Breast epithelium (tissue), 4 donors: ENCODE measurements at regions not wholly inside any gene's neighbourhood (a gene's known extent, or its start where the extent isn't known, plus 50 kb on each side); places are given as distances from the start of the nearest gene placed in this dataset.

Experiments used
- DNase-seq, 2 donors: peaks; one replicate each; pipeline ENCODE4 v3.0.0-alpha.2; 2019; ENCODE audit warnings: low spot score in 2 of 2
- H3K27ac ChIP-seq, 2 donors: fragments of 200-600 bp; sonication (generic) in 1 of 2; one replicate each; pipeline ENCODE4 v1.5.1; 2016 to 2019; ENCODE audit warnings: mild to moderate bottlenecking in 1 of 2
- H3K27me3 ChIP-seq, 2 donors: fragments of 200-600 bp; sonication (generic) in 1 of 2; one replicate each; pipeline versions ENCODE4 v1.5.1 to v1.6.0; 2017 to 2019; ENCODE audit warnings: control low read depth in 1 of 2, mild to moderate bottlenecking in 1 of 2
- H3K36me3 ChIP-seq: fragments of 200-600 bp; one replicate; pipeline ENCODE4 v1.5.1; 2019
- H3K4me1 ChIP-seq, 2 donors: fragments of 200-600 bp; sonication (generic); one replicate each; pipeline ENCODE4 v1.5.1; 2016 to 2019; ENCODE audit warnings: control low read depth in 1 of 2
- H3K4me3 ChIP-seq, 3 donors: fragments of 200-600 bp; sonication (generic); 1 replicate in 2 of 3; 2 replicates in 1 of 3; pipeline ENCODE4 v1.5.1; 2016 to 2019; ENCODE audit warnings: mild to moderate bottlenecking in 3 of 3, moderate library complexity in 2 of 3
- H3K9me3 ChIP-seq, 2 donors: fragments of 200-600 bp; sonication (generic) in 1 of 2; one replicate each; pipeline ENCODE4 v1.5.1; 2016 to 2019; ENCODE audit warnings: control low read depth in 1 of 2
- POLR2A ChIP-seq: fragments of 450-650 bp; IDR thresholded peaks from one replicate; pipeline ENCODE4 v1.6.1; 2016; ENCODE audit warnings: antibody characterized with exemption, mild to moderate bottlenecking, moderate library complexity
- POLR2AphosphoS5 ChIP-seq, 3 donors: sonication (generic); formaldehyde crosslinking; IDR thresholded peaks; one replicate each; pipeline ENCODE4 v1.6.1; 2017; ENCODE audit warnings: antibody characterized with exemption in 3 of 3
- intact Hi-C: fragments of 100-400 bp; cut with DNase I; formaldehyde crosslinking; loops from one replicate; pipeline ENCODE4 v1.15.1; 2023; ENCODE audit warnings: low total_unique reads
- TF ChIP-seq, protein P1 (sequence below), 3 donors: fragments of 450-650 bp; IDR thresholded peaks; one replicate each; pipeline ENCODE4 v1.5.1; 2016 to 2017; ENCODE audit warnings: antibody characterized with exemption in 3 of 3, mild to moderate bottlenecking in 3 of 3, moderate library complexity in 3 of 3

DNA sequence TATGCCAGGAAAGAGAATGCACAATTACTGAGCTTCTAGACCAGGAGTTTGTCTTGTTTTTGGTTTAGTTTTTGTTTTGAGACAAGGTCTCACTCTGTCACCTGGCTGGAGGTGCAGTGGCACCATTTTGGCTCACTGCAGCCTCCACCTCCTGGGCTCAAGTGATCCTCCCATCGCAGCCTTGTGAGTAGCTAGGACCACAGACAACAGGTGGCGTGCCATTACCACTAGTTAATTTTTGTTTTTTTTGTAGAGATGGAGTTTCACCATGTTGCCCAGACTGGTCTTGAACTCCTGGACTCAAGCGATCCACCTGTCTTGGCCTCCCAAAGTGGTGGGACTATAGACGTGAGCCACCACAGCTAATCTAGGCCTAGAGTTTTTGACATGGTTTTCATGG, 104.4 kb upstream of the CCDC54 start:
- Histone ChIP-seq H3K27ac (no peak overlapping the region), H3K4me1 (no peaks in the 10 kb centered on the region), H3K27me3 (no peaks in the 10 kb centered on the region), H3K4me3 (no peak overlapping the region), H3K9me3 (no peaks in the 10 kb centered on the region), H3K36me3 (no peaks in the 10 kb centered on the region)
- no peak for DNase-seq
- intact Hi-C loops = no loop called here
- TF ChIP-seq POLR2A (no peak), POLR2AphosphoS5 (IDR thresholded peaks at IDR 0.05) (no peak)
- TF ChIP-seq, protein P1, sequence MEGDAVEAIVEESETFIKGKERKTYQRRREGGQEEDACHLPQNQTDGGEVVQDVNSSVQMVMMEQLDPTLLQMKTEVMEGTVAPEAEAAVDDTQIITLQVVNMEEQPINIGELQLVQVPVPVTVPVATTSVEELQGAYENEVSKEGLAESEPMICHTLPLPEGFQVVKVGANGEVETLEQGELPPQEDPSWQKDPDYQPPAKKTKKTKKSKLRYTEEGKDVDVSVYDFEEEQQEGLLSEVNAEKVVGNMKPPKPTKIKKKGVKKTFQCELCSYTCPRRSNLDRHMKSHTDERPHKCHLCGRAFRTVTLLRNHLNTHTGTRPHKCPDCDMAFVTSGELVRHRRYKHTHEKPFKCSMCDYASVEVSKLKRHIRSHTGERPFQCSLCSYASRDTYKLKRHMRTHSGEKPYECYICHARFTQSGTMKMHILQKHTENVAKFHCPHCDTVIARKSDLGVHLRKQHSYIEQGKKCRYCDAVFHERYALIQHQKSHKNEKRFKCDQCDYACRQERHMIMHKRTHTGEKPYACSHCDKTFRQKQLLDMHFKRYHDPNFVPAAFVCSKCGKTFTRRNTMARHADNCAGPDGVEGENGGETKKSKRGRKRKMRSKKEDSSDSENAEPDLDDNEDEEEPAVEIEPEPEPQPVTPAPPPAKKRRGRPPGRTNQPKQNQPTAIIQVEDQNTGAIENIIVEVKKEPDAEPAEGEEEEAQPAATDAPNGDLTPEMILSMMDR (IDR thresholded peaks at IDR 0.05) = no peak

DNA sequence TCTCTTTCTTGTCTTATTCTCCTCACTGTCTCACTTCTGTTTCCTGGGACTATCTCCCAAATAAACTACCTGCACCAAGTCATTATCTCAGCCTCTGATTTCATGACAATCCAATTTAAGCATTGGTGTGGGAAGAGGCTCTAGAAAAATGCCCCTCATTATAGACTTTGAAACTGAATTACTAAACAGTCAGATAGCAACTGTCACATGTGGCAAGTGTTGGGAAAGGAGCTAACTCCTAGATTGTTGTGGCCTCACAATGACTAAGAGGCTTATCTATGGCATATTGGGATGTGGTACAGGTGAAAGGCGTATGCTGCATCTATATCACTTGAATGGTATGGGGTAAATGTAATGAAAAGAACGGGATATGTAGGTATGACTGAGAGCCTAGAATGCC, 103.5 kb upstream of the CCDC54 start:
- intact Hi-C loops = no loop called here
- no peak for TF ChIP-seq POLR2A
- TF ChIP-seq POLR2AphosphoS5 (IDR thresholded peaks at IDR 0.05) = no peak
- TF ChIP-seq, protein P1 (IDR thresholded peaks at IDR 0.05) = no peak
- H3K4me1 ChIP-seq = no peaks in the 10 kb centered on the region
- H3K9me3 ChIP-seq = no peaks in the 10 kb centered on the region
- DNase-seq = no peak
- H3K4me3 ChIP-seq = no peak overlapping the region
- H3K36me3 ChIP-seq = no peaks in the 10 kb centered on the region
- no peak overlapping the region for H3K27ac ChIP-seq
- H3K27me3 ChIP-seq = no peaks in the 10 kb centered on the region

DNA sequence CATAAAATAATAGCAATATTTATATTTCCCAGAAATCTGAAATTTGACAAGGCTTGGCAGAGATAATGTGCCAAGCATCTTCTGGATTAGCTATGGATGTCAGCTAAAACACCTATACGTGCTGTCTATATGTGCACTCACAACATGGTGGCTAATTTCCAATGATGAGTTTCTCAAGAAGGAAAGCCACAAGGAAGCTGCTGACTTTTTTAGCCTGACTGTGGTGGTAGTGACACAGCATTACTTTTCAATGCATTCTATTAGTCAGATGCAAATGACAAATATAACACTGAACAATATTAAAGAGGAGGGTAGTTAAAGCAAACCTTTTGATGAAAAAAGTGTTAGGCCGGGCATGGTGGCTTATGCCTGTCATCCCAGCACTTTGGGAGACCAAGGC, 101.7 kb upstream of the CCDC54 start:
- TF ChIP-seq, protein P1 (IDR thresholded peaks at IDR 0.05) = no peak
- TF ChIP-seq POLR2A (no peak), POLR2AphosphoS5 (IDR thresholded peaks at IDR 0.05) (no peak)
- H3K4me3 ChIP-seq = no peak overlapping the region
- no peaks in the 10 kb centered on the region for H3K9me3 ChIP-seq
- no peaks in the 10 kb centered on the region for H3K36me3 ChIP-seq
- intact Hi-C loops = no loop called here
- no peaks in the 10 kb centered on the region for H3K4me1 ChIP-seq
- no peaks in the 10 kb centered on the region for H3K27me3 ChIP-seq
- no peak overlapping the region for H3K27ac ChIP-seq
- no peak for DNase-seq

DNA sequence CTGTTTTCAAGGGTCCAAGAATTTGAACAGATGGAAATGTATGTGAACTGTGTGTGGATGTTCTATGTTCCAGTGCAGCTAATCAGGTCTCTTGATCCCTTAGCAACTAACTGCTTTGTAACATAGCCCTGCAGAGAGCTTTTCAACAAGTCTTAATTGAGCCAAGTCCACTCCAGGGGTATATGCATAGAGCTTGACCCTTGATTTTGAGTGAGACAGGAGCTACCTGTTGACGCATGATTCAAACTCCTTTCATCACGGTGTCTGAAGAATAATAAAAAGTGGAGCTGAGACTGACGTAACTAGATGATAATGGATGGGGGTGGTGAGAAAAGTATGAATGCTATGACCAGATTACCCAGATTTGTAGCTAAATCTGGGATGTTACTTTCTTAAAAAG, 93.3 kb upstream of the CCDC54 start:
- H3K27ac ChIP-seq = no peak overlapping the region
- no peak overlapping the region for H3K4me3 ChIP-seq
- no peaks in the 10 kb centered on the region for H3K36me3 ChIP-seq
- DNase-seq = no peak
- TF ChIP-seq, protein P1 (IDR thresholded peaks at IDR 0.05) = no peak
- TF ChIP-seq POLR2A = no peak
- TF ChIP-seq POLR2AphosphoS5 (IDR thresholded peaks at IDR 0.05) = no peak
- no peaks in the 10 kb centered on the region for H3K27me3 ChIP-seq
- intact Hi-C loops = no loop called here
- H3K4me1 ChIP-seq = no peaks in the 10 kb centered on the region
- no peaks in the 10 kb centered on the region for H3K9me3 ChIP-seq

DNA sequence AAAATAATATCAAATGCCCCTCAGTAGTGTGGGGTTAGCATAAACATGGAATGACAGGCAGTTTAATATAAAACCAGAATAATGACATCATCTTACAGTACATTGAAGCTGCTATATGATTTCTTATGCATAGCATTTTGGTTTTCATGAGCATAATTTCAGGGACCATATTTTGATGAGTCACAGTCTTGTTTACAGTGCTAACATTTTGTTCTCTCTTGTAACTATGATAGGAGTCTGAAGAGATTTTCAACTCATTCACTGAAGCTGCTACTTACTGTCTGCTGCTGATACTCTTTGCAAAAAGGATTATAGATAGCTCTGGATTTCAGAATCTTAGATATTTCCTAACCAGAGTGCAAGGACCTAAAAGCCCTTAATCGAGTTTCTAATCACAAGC, 92.6 kb upstream of the CCDC54 start:
- intact Hi-C loops = no loop called here
- Histone ChIP-seq H3K27ac (no peak overlapping the region), H3K4me3 (no peak overlapping the region), H3K27me3 (no peaks in the 10 kb centered on the region), H3K9me3 (no peaks in the 10 kb centered on the region), H3K36me3 (no peaks in the 10 kb centered on the region), H3K4me1 (no peaks in the 10 kb centered on the region)
- no peak for TF ChIP-seq POLR2A
- TF ChIP-seq POLR2AphosphoS5 (IDR thresholded peaks at IDR 0.05) = no peak
- TF ChIP-seq, protein P1 (IDR thresholded peaks at IDR 0.05) = no peak
- no peak for DNase-seq
